ENCODE measurements at regions not wholly inside any gene's neighbourhood (a gene's known extent, or its start where the extent isn't known, plus 50 kb on each side); places are given as distances from the start of the nearest gene placed in this dataset.

- TF ChIP-seq, protein P1, sequence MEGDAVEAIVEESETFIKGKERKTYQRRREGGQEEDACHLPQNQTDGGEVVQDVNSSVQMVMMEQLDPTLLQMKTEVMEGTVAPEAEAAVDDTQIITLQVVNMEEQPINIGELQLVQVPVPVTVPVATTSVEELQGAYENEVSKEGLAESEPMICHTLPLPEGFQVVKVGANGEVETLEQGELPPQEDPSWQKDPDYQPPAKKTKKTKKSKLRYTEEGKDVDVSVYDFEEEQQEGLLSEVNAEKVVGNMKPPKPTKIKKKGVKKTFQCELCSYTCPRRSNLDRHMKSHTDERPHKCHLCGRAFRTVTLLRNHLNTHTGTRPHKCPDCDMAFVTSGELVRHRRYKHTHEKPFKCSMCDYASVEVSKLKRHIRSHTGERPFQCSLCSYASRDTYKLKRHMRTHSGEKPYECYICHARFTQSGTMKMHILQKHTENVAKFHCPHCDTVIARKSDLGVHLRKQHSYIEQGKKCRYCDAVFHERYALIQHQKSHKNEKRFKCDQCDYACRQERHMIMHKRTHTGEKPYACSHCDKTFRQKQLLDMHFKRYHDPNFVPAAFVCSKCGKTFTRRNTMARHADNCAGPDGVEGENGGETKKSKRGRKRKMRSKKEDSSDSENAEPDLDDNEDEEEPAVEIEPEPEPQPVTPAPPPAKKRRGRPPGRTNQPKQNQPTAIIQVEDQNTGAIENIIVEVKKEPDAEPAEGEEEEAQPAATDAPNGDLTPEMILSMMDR (IDR thresholded peaks at IDR 0.05), result no peak
- TF ChIP-seq POLR2A (IDR thresholded peaks at IDR 0.05), result no peak
These were observed 1155.6 kb downstream of the TYW1 start for GRCh38 chr7:68152205-68152604.
